Posterior vena cava (tissue), 2 donors: ENCODE measurements at regions not wholly inside any gene's neighbourhood (a gene's known extent, or its start where the extent isn't known, plus 50 kb on each side); places are given as distances from the start of the nearest gene placed in this dataset.
"Not testable (repeated sequence)": the region's sequence is repeated elsewhere in the genome, so short reads cannot be mapped to it uniquely, and the experiment has no call there.

Source experiments
- DNase-seq: peaks from one replicate; pipeline ENCODE4 v3.0.0-alpha.2; 2020; ENCODE audit warnings: low spot score
- intact Hi-C, 2 donors: fragments of 100-400 bp; cut with DNase I; formaldehyde crosslinking; loops; one replicate each; pipeline versions ENCODE4 v1.14.1 to v1.14.2; 2022 to 2023
- donor health status: DM: yes; HTN: yes; CAD: no.
- donor health status: DM: yes; HTN: yes; CAD: no.

DNA sequence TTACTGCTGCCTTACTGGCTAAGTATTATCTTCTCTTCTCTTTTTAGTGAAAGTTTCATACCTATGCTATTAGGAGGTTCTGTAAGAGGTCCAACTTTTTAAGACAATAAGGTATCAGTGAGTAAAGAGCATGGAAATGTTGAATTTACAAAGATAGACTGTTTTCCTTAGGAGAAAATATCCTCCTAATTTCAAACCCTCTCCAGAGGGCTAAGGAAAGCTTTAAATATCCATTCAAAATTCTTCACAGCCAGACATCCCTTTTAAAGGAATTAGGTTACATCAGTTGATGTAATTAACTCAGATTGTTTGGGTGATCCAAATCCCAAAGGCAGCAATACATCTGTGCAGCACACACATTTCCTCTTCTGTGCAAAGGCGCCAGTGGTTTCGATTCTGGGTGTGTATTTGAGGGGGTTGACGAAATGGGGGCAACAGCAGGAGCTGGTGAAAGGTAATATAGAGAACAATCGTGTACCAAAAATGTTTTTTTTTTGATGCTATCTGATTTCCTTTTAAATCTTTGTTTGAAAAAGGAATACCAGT is 273.8 kb upstream of the RPS23 start:
- intact Hi-C loops, result no loop called here
- no peak for DNase-seq

DNA sequence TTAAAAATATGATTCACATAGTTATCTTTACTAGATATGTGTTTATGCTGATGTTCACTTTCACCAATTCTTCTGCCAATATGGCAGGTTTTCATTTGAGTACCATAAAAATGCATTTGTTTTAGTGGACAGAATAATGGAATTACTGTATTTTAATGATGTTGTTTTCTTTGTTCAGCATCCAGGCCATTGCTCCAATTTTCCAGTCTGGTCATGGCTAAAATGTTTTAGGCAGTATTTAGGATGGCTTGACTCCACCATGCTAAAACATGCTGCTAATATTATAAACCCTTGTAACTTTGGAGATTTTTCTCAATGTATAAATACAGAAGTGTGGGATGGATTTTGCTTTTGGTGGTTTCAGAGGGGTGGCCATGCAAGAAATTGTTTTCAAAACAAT is 273.0 kb upstream of the RPS23 start:
- intact Hi-C loops, result no loop called here
- no peak for DNase-seq

DNA sequence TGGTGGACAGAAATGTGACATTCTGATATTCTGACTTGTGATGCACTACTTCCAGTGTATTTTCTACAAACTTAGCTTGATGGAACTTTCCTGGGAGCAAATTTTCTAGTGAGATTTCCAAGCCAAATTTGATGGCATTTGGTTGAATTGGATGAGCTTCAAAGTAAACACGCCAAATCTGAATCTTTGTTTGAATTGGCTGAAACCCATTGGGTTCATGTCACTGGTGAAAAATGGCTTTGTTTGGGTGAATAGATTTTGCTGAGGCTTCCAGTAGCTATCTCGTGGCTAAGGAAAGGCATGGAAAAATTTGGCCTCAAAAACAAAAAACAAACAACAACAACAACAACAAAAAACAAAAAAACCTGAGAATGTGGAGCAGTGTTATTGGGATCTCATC is 271.1 kb upstream of the RPS23 start:
- no peak for DNase-seq
- intact Hi-C loops, result no loop called here

- no peak for DNase-seq
- intact Hi-C loops, result no loop called here
These were observed 265.9 kb upstream of the RPS23 start for GRCh38 chr5:82544004-82544403.

GRCh38 chr5:82540301-82540700 is 262.1 kb upstream of the RPS23 start:
- DNase-seq, result no peak
- intact Hi-C loops, result no loop called here

GRCh38 chr5:82538339-82539034 is 260.3 kb upstream of the RPS23 start:
- DNase-seq, result no peak
- intact Hi-C loops, result no loop called here

DNA sequence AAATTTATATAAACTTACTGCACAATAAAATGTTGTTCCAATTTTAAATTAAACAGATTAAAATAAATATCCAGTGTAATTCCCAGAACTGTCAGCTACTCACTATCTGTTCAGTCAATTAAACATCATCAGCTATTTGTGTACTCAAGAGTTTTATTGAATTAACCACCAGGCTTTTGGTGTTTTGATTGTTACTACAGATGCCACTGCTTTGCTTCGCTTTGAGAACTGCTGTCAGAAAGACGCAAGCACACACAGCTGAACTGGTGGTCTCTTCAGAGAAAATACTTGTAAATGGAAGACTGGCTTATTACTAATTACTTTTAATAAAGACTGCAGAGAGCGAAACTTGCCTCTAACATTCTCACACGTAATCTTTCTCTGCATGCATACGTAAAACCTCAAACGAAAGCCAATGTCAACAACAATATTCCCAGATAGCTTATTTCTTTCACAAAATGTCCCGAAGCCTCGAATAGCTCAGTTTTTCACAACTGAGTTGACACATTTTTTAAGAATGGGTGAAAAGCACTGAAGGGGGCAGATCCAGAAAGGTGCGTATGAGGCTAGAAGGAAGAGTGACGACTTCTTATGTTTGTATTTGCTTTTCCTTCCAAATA is 259.6 kb upstream of the RPS23 start:
- intact Hi-C loops, result no loop called here

DNA sequence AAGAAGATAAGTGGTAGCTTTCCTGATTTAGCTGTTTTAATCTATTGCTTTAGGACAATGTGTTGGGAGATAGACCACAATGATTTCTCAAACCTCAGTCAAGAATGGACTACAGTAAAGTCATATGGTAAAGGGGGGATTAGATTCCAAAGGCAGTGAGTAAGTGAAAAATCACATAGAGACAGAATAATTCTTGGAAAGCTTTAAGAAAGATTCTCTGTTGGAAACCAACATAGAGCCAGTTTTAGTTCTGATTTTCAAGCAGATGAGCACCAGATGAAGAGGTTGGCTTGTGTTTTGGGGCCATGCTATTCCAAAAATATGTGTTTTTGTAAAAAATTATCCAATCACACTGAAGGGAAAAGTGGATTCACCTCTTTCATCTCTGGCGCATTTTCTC is 256.8 kb upstream of the RPS23 start:
- intact Hi-C loops, result no loop called here
- no peak for DNase-seq

More for the DNA sequence above, 259.6 kb upstream of the RPS23 start:
- no peak for DNase-seq

DNA sequence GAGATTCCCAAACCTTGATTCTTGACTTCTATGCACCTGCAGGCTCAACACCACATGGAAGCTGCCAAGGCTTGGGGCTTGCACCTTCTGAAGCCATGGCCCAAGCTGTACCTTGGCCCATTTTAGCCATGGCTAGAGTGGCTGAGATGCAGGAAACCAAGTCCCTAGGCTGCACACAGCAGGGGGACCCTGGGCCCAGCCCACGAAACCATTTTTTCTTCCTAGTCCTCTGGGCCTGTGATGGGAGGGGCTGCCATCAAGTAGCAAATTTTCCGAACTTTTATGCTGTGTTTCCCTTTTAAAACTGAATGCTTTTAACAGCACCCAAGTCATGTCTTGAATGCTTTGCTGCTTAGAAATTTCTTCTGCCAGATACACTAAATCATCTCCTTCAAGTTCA is 253.9 kb upstream of the RPS23 start:
- intact Hi-C loops, DNase-seq: not testable (repeated sequence)

- intact Hi-C loops, result no loop called here
- no peak for DNase-seq
These were observed 248.4 kb upstream of the RPS23 start for GRCh38 chr5:82526540-82526939.

- intact Hi-C loops, result no loop called here
- no peak for DNase-seq
These were observed 247.5 kb upstream of the RPS23 start for GRCh38 chr5:82525626-82526025.

- intact Hi-C loops, result no loop called here
- DNase-seq, result no peak
These were observed 245.5 kb upstream of the RPS23 start for GRCh38 chr5:82523633-82524032.

DNA sequence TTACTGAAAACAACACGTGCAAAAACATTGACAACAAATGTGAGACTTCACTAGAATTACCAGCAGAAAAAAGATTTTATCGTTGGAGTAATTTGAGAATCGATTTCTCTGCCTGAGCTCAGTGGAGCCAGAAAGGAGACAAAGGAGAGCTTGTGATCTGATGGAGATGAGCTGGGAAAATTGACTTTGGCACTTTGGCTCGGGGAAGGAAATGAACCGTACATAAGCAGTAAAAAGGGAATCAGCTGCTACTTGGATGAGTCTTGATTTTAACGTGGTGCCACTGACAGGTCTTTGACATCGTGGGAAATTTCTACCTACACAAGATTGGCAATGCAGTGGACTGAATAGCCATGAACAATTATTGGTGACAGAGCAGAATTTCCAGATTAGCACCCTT is 244.7 kb upstream of the RPS23 start:
- DNase-seq, result no peak
- intact Hi-C loops, result no loop called here

- no peak for DNase-seq
- intact Hi-C loops, result no loop called here
These were observed 243.4 kb upstream of the RPS23 start for GRCh38 chr5:82521431-82522051.

DNA sequence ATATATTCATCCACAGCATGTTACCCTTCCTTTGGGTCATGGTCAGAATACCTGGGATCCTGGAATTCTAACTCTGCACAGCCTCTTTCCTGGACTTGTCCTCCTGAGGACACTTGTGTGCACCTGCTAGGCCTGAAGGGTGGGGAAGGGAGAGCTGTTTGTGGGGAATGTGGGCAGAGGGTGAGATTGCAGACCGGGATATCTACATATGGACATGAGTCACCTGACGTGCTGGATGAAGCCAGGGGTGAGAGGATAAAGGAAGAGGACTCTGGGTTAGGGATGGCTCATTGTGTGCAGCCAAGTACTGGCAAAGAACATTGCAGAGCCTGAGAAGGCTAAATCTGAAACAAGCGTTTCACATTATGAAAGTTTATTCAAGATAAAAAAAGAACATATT is 241.4 kb upstream of the RPS23 start:
- intact Hi-C loops, result no loop called here
- DNase-seq, result no peak

GRCh38 chr5:82517544-82518075 is 239.5 kb upstream of the RPS23 start:
- DNase-seq, result no peak
- intact Hi-C loops, result no loop called here

DNA sequence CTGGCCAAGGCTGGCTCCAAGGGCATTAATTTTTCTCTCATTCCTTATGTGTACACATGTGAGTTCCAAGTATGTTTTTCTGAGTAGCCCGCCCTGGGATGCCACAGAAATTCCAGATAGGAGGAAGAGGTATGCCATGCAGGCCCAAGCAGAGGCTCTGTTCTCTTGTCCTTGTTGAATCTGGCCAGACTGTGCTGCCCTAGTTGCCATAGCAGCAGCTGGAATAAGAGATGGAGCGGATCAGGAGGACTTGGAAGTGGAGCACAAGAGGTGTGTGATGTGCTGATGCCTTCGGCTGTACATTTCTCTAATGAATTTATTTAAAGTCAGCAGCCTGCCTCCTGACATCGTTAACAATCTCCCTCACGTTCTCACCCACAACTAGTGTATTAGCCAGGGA is 235.6 kb upstream of the RPS23 start:
- intact Hi-C loops, result no loop called here
- DNase-seq, result no peak

GRCh38 chr5:82512025-82512424 is 233.9 kb upstream of the RPS23 start:
- intact Hi-C loops, result no loop called here
- DNase-seq, result no peak

- no peak for DNase-seq
- intact Hi-C loops, result no loop called here
These were observed 233.0 kb upstream of the RPS23 start for GRCh38 chr5:82511134-82511533.

DNA sequence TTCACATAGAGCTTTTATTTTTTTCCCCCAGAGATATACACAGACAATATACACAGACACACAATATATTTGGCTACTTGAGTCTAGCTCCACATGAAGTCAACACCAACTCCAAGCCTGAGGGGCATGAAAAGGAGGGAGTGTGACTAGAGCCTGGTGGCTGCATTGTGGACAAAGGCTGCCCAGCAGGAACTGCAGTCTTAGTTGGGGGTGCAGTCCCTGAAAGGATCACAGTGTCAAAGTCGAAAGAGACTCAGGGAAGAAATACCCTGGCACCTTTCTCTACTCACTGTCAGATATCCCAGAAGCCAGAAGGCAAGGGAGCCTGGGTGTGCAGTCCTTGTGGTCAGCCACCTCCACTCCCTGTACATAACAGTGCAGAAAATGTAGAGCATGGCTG is 231.6 kb upstream of the RPS23 start:
- no peak for DNase-seq
- intact Hi-C loops, result no loop called here
